DMS 273 (cell line): ENCODE measurements at regions not wholly inside any gene's neighbourhood (a gene's known extent, or its start where the extent isn't known, plus 50 kb on each side); places are given as distances from the start of the nearest gene placed in this dataset.

Source experiments
- DNase-seq: peaks from one replicate; lab custom pipeline; 2025; ENCODE audit not compliant: unreplicated experiment; lab: John Stamatoyannopoulos, UW

GRCh38 chr3:17955411-17955810, 213.0 kb upstream of the TBC1D5 start:
- no peak for DNase-seq

GRCh38 chr3:17954801-17955200, 212.4 kb upstream of the TBC1D5 start:
- no peak for DNase-seq

GRCh38 chr3:17951241-17951640, 208.8 kb upstream of the TBC1D5 start:
- DNase-seq: no peak

GRCh38 chr3:17949101-17949500, 206.7 kb upstream of the TBC1D5 start:
- DNase-seq: no peak

- no peak for DNase-seq
Measured at GRCh38 chr3:17947833-17948232, 205.4 kb upstream of the TBC1D5 start.

- no peak for DNase-seq
Measured at GRCh38 chr3:17946619-17947018, 204.2 kb upstream of the TBC1D5 start.

GRCh38 chr3:17945799-17946399, 203.5 kb upstream of the TBC1D5 start:
- no peak for DNase-seq

GRCh38 chr3:17945018-17945798, 202.8 kb upstream of the TBC1D5 start:
- no peak for DNase-seq

- DNase-seq: no peak
Measured at GRCh38 chr3:17942856-17943255, 200.4 kb upstream of the TBC1D5 start.

GRCh38 chr3:17941766-17942165, 199.3 kb upstream of the TBC1D5 start:
- DNase-seq: no peak

- DNase-seq: no peak
Measured at GRCh38 chr3:17941152-17941551, 198.7 kb upstream of the TBC1D5 start.

GRCh38 chr3:17939157-17939556, 196.7 kb upstream of the TBC1D5 start:
- DNase-seq: no peak

- no peak for DNase-seq
Measured at GRCh38 chr3:17938313-17938712, 195.9 kb upstream of the TBC1D5 start.

GRCh38 chr3:17936736-17937480, 194.5 kb upstream of the TBC1D5 start:
- no peak for DNase-seq

GRCh38 chr3:17935222-17935621, 192.8 kb upstream of the TBC1D5 start:
- peak; percentile 3 for DNase-seq

GRCh38 chr3:17932136-17932771, 189.8 kb upstream of the TBC1D5 start:
- no peak for DNase-seq

GRCh38 chr3:17931131-17931530, 188.7 kb upstream of the TBC1D5 start:
- no peak for DNase-seq

GRCh38 chr3:17928502-17929145, 186.2 kb upstream of the TBC1D5 start:
- no peak for DNase-seq

GRCh38 chr3:17927036-17927435, 184.6 kb upstream of the TBC1D5 start:
- DNase-seq: no peak

- no peak for DNase-seq
Measured at GRCh38 chr3:17915341-17915740, 172.9 kb upstream of the TBC1D5 start.

- DNase-seq: no peak
Measured at GRCh38 chr3:17913359-17913758, 170.9 kb upstream of the TBC1D5 start.
